H1 (cell line): ENCODE measurements at regions not wholly inside any gene's neighbourhood (a gene's known extent, or its start where the extent isn't known, plus 50 kb on each side); places are given as distances from the start of the nearest gene placed in this dataset.

Source experiments
- JUN ChIP-seq: IDR thresholded peaks from 2 replicates; pipeline ENCODE4 v1.6.1; 2011; ENCODE audit warnings: low read depth, mild to moderate bottlenecking, improper control_type of control experiment, low read length
- POLR2A ChIP-seq, 2 experiments: IDR thresholded peaks; 1 replicate in 1 of 2; 2 replicates in 1 of 2; pipeline ENCODE4 v1.6.1; 2011; ENCODE audit warnings: low read depth in 2 of 2, low read length in 2 of 2, mild to moderate bottlenecking in 2 of 2; ENCODE audit errors: control extremely low read depth in 1 of 2
- POLR2AphosphoS5 ChIP-seq: IDR thresholded peaks from 2 replicates; pipeline ENCODE4 v1.6.1; 2011; ENCODE audit warnings: low read depth, low read length
- TBP ChIP-seq: IDR thresholded peaks from 2 replicates; pipeline ENCODE4 v1.6.1; 2011; ENCODE audit warnings: low read depth, low read length, improper control_type of control experiment
- ZNF274 ChIP-seq: IDR thresholded peaks from 2 replicates; pipeline ENCODE4 v1.7.0; 2012; ENCODE audit warnings: low read length, borderline replicate concordance; ENCODE audit errors: extremely low read depth
- TF ChIP-seq, protein P1 (sequence below), 3 experiments: IDR thresholded peaks; 1 replicate in 2 of 3; 2 replicates in 1 of 3; pipeline versions ENCODE4 v1.5.1 to v1.6.1; 2011; ENCODE audit warnings: low read length in 3 of 3, mild to moderate bottlenecking in 3 of 3, inconsistent platforms in 2 of 3, low read depth in 1 of 3, moderate library complexity in 1 of 3; ENCODE audit not compliant: insufficient read depth in 1 of 3; ENCODE audit errors: control extremely low read depth in 1 of 3

DNA sequence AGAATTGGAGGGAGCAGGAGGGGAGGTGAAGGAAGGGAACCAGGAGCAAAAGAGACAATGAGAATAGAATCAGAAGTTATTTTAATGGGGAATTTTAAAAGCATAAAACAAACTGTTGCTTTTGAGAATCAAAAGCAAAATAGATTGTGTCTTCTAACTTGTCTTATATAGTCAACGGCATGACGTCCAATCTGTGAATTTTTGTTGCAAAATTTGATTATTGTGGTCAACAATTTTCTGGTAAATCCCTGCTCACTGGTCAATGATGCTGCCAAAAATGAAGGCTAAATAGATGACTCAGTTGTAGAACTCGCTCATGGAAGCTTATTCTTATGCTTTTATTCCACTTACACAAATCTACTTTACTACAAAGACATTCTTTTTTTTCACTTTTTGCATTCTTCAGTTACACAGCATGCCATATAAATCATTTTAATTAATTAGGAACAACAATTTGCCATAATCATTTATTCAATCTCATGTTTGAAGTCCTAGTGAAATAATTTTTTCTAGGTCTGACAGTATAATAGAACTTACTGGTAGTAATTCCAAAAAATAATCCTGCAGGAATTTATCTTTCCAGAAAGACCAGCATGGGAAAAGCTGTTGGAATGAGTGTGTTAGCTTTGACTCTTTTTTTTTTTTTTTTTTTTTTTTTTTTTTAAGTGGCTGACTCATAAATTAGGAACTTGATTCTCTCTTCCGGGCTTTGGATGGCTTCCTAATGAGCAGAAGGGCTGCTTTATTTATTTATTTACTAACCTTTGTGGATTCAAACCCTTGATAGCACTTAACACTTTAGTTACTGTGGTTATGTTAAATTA lies 256.9 kb downstream of the SPRY2 start:
- TF ChIP-seq JUN (0 out of 2 replicates have a peak, but pooled peaks have one; percentile 25), TBP (no peak), POLR2A (IDR thresholded peaks at IDR 0.05; ENCODE audit: control extremely low read depth in 1 of 2, low read depth in 2 of 2, low read length in 2 of 2) (no peak), POLR2AphosphoS5 (no peak), ZNF274 (no peak)
- TF ChIP-seq, protein P1, sequence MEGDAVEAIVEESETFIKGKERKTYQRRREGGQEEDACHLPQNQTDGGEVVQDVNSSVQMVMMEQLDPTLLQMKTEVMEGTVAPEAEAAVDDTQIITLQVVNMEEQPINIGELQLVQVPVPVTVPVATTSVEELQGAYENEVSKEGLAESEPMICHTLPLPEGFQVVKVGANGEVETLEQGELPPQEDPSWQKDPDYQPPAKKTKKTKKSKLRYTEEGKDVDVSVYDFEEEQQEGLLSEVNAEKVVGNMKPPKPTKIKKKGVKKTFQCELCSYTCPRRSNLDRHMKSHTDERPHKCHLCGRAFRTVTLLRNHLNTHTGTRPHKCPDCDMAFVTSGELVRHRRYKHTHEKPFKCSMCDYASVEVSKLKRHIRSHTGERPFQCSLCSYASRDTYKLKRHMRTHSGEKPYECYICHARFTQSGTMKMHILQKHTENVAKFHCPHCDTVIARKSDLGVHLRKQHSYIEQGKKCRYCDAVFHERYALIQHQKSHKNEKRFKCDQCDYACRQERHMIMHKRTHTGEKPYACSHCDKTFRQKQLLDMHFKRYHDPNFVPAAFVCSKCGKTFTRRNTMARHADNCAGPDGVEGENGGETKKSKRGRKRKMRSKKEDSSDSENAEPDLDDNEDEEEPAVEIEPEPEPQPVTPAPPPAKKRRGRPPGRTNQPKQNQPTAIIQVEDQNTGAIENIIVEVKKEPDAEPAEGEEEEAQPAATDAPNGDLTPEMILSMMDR (IDR thresholded peaks at IDR 0.05; ENCODE audit: control extremely low read depth in 1 of 3, insufficient read depth in 1 of 3, low read depth in 1 of 3, low read length in 3 of 3): no peak
